ENCODE measurements at regions not wholly inside any gene's neighbourhood (a gene's known extent, or its start where the extent isn't known, plus 50 kb on each side); places are given as distances from the start of the nearest gene placed in this dataset.

DNA sequence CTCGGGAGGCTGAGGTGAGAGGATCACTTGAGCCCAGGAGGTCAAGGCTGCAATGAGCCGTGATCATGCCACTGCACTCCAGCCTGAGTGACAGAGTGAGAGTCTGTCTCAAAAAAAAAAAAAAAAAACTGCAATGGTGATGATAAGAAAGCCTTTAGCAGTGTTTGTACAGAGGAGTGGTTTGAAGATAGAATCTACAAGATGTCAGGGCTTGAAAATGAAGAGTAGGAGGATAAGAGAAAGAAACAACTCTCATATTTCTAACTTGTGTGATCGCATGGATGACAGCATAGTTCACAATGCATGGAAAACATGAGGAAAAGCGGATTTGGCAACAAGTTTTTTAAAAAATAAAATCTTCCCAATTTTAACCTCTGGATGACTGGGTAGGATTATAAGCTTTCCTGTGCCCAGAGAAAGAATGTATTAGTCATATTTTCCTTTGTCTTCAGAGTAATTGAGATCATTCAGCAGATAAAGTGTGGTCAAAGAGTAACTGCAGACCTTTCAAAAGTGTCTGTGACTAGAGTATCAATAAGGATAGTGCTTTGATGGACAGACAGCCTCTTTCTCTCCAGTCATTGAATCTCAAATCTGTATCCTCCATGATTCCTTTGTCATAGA is 328.1 kb downstream of the CASP12 start:
- no peak for DNase-seq (ENCODE audit: low read depth)
- TF ChIP-seq, protein P1, sequence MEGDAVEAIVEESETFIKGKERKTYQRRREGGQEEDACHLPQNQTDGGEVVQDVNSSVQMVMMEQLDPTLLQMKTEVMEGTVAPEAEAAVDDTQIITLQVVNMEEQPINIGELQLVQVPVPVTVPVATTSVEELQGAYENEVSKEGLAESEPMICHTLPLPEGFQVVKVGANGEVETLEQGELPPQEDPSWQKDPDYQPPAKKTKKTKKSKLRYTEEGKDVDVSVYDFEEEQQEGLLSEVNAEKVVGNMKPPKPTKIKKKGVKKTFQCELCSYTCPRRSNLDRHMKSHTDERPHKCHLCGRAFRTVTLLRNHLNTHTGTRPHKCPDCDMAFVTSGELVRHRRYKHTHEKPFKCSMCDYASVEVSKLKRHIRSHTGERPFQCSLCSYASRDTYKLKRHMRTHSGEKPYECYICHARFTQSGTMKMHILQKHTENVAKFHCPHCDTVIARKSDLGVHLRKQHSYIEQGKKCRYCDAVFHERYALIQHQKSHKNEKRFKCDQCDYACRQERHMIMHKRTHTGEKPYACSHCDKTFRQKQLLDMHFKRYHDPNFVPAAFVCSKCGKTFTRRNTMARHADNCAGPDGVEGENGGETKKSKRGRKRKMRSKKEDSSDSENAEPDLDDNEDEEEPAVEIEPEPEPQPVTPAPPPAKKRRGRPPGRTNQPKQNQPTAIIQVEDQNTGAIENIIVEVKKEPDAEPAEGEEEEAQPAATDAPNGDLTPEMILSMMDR (conservative IDR thresholded peaks at IDR 0.05; ENCODE audit: low read length) = no peak
- no peak overlapping the region for H3K4me3 ChIP-seq (ENCODE audit: low read length)

DNA sequence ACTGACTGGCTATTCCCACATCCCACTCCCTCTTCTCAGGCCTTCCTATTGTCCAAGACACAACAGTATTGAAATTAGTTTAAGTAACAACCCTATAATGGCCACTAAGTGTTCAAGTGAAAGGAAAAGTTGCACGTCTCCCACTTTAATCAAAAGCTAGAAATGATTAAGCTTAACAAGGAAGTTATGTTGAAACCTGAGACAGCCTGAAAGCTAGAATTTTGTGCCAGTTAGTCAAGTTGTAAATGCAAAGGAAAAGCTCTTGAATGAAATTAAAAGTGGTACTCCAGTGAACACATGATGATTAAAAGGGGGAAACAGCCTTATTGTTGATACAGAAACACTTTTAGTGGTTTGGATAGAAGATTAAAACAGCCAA is 332.7 kb downstream of the CASP12 start:
- TF ChIP-seq, protein P1 (conservative IDR thresholded peaks at IDR 0.05; ENCODE audit: low read length) = no peak
- no peak for DNase-seq (ENCODE audit: low read depth)

DNA sequence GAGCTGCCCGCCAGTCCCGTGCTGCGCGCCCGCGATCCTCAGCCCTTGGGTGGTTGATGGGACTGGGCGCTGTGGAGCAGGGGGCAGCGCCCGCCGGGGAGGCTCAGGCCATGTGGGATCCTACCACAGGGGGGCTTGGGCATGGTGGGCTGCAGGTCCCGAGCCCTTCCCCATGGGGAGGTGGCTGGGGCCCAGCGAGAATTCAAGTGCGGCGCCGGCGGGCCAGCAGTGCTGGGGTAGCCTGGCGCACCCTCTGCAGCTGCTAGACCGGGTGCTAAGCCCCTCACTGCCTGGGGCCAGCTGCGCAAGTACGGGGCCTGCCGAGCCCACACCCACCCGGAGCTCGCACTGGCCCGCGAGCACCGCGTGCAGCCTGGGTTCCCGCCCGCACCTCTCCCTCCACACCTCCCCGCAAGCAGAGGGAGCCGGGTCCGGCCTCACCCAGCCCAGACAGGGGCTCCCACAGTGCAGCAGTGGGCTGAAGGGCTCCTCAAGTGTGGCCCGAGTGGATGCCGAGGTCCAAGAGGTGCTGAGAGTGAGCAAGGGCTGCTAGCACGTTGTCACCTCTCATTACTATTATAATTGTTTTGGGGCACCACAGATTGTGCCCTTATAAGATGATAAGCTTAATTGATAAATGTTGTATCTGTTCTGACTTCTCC is 333.2 kb downstream of the CASP12 start:
- TF ChIP-seq, protein P1 (conservative IDR thresholded peaks at IDR 0.05; ENCODE audit: low read length) = no peak
- H3K4me3 ChIP-seq (ENCODE audit: low read length) = no peak overlapping the region
- DNase-seq (ENCODE audit: low read depth) = no peak

More for the DNA sequence above, 332.7 kb downstream of the CASP12 start:
- no peak overlapping the region for H3K4me3 ChIP-seq (ENCODE audit: low read length)

DNA sequence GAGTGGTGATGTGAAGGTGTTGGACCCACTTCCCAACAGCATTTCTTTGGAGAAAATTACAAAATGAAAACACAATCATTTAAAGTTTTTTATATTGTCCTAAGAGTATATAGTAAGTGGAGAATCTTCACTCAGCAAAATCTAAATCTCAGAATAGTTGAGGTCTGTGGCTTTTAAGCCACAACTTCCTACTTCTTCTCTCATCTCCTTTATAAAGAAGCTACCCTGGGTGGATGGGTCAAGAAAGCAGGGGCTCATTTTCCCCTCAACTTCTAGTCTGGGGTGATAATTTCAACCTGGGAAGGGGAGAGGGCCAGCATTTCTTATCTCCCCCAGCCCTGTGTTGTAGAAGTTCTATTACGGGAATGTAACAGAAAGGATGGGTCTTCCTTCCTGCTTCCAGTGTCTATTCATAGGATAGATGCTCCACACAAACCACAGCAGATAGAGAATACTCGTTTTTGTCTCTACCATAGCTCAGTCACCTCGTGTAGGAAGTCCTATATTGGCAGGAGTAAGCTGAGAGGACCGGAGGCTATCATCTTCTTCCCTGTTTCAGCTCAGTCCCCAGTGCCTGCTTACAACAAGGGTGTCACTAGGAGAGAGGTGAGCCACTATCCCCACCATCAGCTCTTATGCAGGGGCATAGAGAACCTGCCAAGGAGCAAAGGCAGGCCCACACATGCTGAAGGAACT is 341.5 kb downstream of the CASP12 start:
- TF ChIP-seq, protein P1 (conservative IDR thresholded peaks at IDR 0.05; ENCODE audit: low read length) = no peak
- H3K4me3 ChIP-seq (ENCODE audit: low read length) = no peak overlapping the region
- DNase-seq (ENCODE audit: low read depth) = no peak

DNA sequence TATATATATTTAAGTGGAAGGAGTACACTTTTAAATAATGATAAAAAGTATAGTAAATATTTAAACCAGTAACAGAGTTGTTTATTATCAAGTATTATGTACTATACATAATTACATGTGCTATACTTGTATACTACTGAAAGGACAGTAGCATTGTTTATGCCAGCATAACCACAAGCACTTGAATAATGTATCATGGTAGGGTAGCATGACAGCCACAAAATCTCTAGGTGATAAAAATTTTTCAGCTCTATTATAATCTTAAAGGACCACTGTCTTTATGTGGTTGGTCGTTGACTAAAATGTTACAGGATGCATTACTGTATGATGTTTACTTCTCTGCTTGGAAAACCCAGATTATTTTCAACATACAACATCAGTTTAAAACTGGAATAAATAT is 349.2 kb downstream of the CASP12 start:
- TF ChIP-seq, protein P1 (conservative IDR thresholded peaks at IDR 0.05; ENCODE audit: low read length) = no peak
- no peak overlapping the region for H3K4me3 ChIP-seq (ENCODE audit: low read length)
- no peak for DNase-seq (ENCODE audit: low read depth)

DNA sequence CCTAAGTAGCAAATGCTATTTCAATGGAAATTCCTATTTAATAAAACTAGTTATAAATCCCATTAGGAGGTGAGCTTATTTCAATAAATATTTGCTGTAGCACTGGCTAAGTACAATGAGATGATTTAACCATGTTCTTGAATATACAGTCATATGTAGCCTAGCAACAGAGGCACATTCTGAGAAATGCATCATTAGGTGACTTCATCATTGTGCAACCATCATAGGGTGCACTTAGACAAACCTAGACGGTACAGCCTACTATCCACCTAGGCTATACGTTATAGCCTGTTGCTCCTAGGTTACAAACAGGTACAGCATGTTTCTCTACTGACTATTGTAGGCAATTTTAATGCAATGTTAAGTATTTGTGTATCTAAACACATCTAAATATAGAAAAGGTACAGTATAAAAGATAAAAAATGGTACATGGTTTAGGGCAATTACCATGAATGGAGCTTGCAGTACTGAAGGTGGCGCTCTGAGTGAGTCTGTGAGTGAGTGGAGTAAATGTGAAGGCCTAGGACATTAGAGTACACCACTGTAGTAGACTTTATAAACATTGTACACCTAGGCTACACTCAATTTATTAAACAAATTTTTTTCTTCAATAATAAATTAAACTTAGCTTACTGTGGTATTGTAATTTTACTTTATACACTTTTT is 350.1 kb downstream of the CASP12 start:
- H3K4me3 ChIP-seq (ENCODE audit: low read length) = no peak overlapping the region
- TF ChIP-seq, protein P1 (conservative IDR thresholded peaks at IDR 0.05; ENCODE audit: low read length) = no peak
- no peak for DNase-seq (ENCODE audit: low read depth)

Data from AG10803 (cell line).